BLaER1 (cell line): ENCODE measurements at regions not wholly inside any gene's neighbourhood (a gene's known extent, or its start where the extent isn't known, plus 50 kb on each side); places are given as distances from the start of the nearest gene placed in this dataset.

Experiments used
- H3K27ac ChIP-seq: shearing (Covaris generic); formaldehyde crosslinking; 2 replicates; pipeline ENCODE4 v1.8.1; 2022
- H3K27me3 ChIP-seq: shearing (Covaris generic); formaldehyde crosslinking; 2 replicates; pipeline ENCODE4 v1.8.1; 2022
- H3K36me3 ChIP-seq: shearing (Covaris generic); formaldehyde crosslinking; 2 replicates; pipeline ENCODE4 v1.8.1; 2022
- H3K4me1 ChIP-seq: shearing (Covaris generic); formaldehyde crosslinking; 2 replicates; pipeline ENCODE4 v1.8.1; 2022
- H3K4me2 ChIP-seq: shearing (Covaris generic); formaldehyde crosslinking; 2 replicates; pipeline ENCODE4 v1.8.1; 2022
- H3K4me3 ChIP-seq: shearing (Covaris generic); formaldehyde crosslinking; 2 replicates; pipeline ENCODE4 v1.8.1; 2022
- H3K9ac ChIP-seq: shearing (Covaris generic); formaldehyde crosslinking; 2 replicates; pipeline ENCODE4 v1.8.1; 2022
- H3K9me3 ChIP-seq: shearing (Covaris generic); formaldehyde crosslinking; 2 replicates; pipeline ENCODE4 v1.8.1; 2022
- H4K20me1 ChIP-seq: shearing (Covaris generic); formaldehyde crosslinking; 2 replicates; pipeline ENCODE4 v1.8.1; 2022
- Cebpa-rat ChIP-seq: shearing (Covaris generic); IDR thresholded peaks from 2 replicates; pipeline ENCODE4 v1.8.1; 2022

DNA sequence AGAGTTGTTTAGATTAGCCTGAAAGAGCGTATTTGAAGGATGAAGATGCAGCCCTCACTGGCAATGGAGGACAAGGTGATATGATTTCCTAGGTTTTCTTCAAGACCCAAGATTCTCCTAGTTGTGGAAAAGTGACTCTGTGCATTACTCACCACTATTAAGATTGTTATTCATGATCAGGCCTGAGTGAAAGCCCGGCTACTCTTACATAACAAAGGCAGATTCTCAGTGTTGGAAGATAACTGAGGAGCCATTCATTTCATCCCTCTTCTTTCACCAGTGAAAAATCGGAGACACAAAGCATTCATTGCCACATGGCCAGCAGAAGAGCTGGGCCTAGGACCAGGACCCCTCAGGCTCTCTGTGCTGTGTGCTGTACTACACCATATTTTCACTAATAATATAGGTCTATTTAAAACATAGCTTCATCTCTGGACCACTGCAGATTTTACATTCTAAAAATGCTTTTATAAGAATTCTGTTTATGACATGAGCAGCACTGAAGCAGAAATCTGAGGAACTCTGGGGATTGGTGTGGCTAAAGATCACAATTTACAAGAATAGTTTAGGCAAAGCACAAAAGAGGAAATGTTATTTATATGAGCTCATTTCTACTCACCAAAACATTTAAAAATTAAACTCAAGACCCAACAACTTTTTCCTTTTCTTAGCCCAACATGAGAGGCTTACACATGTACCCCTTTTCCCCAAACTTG is 181.9 kb upstream of the CCN2 start:
- H3K36me3 ChIP-seq, result peaks cover under 1% of the 10 kb centered on the region; the same call in 1 of the 2 replicates
- H3K27me3 ChIP-seq, result no peaks in the 10 kb centered on the region
- peaks cover 99% of the 10 kb centered on the region for H3K4me1 ChIP-seq
- peaks cover 17% of the 10 kb centered on the region for H3K9me3 ChIP-seq
- peak overlapping the region; percentile 96 for H3K27ac ChIP-seq
- TF ChIP-seq Cebpa-rat, result no peak
- H3K4me3 ChIP-seq, result peak overlapping the region; percentile 68
- no peaks in the 10 kb centered on the region for H4K20me1 ChIP-seq
- peak overlapping the region; percentile 86 for H3K9ac ChIP-seq
- H3K4me2 ChIP-seq, result peak overlapping the region; percentile 90

DNA sequence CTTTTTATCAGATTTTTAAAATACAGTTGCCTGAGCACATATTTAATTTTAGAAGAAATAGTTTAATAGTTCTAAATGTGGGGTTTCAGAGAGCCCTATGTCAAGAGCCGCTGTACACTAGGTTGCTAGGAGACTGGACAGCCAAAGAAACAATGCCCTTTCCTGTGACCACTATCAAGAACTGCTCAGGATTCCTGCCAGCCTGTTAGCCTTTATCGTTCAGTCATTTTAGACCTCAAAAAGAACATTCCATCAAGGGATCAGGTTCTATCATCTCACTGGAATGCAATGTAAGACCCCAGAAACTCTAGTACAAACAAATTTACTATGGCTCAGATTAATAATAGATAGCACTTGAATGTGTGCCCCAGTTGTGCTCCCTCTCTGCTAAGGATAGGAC is 181.2 kb upstream of the CCN2 start:
- Histone ChIP-seq H3K27me3 (no peaks in the 10 kb centered on the region), H3K9ac (peak overlapping the region; percentile 86), H3K4me2 (peak overlapping the region; percentile 90), H4K20me1 (no peaks in the 10 kb centered on the region), H3K36me3 (no peaks in the 10 kb centered on the region), H3K4me1 (peaks cover 97% of the 10 kb centered on the region), H3K27ac (peak overlapping the region; percentile 96), H3K4me3 (0 out of 2 replicates have a peak overlapping the region, but pooled peaks have one; percentile 9), H3K9me3 (peaks cover 16% of the 10 kb centered on the region)
- TF ChIP-seq Cebpa-rat, result no peak

DNA sequence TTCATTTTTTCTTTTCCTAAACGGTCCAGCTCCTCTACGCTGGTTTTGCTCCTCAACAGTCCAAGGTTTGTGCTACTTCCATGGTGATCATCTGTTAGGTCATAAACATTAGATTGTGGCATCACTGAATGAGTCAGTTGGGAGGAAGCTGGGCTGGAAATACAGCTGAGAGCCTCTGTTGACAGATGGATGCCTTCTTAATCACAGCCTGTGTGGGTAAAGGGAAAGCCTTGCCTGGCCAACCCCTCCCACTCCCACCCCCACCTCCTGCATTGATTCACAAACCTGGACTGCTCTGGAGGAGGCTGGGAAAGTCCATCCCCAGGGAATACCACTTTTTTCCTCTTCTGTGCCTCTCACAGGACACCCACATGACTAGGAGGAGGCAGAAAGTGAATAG is 180.6 kb upstream of the CCN2 start:
- no peak for TF ChIP-seq Cebpa-rat
- Histone ChIP-seq H3K27me3 (no peaks in the 10 kb centered on the region), H3K4me3 (peak overlapping the region; percentile 58), H3K9me3 (peaks cover 17% of the 10 kb centered on the region; the same call in 1 of the 2 replicates), H4K20me1 (no peaks in the 10 kb centered on the region), H3K27ac (peak overlapping the region; percentile 96), H3K9ac (peak overlapping the region; percentile 86), H3K4me1 (peaks cover 91% of the 10 kb centered on the region), H3K36me3 (no peaks in the 10 kb centered on the region), H3K4me2 (peak overlapping the region; percentile 90)

DNA sequence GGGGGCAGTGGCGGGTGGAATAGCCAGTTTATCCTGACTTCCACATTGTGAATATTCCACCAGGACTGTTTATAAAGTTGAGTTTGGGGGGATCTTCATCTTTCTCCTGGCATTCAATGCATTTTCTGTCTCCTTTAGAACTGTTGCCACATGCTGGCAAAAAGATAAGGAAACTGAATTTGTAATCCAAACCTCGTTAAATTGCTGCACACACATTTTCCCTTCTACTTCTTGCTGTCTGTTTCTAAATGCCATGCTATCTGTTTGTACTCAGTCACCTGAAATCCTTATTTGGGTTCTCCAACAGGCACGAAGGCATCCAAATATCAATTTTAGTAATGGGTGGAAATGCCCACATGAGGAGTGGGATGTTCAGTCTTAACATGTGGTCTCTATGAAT is 180.2 kb upstream of the CCN2 start:
- peak overlapping the region; percentile 90 for H3K4me2 ChIP-seq
- H3K4me1 ChIP-seq, result peaks cover 87% of the 10 kb centered on the region

DNA sequence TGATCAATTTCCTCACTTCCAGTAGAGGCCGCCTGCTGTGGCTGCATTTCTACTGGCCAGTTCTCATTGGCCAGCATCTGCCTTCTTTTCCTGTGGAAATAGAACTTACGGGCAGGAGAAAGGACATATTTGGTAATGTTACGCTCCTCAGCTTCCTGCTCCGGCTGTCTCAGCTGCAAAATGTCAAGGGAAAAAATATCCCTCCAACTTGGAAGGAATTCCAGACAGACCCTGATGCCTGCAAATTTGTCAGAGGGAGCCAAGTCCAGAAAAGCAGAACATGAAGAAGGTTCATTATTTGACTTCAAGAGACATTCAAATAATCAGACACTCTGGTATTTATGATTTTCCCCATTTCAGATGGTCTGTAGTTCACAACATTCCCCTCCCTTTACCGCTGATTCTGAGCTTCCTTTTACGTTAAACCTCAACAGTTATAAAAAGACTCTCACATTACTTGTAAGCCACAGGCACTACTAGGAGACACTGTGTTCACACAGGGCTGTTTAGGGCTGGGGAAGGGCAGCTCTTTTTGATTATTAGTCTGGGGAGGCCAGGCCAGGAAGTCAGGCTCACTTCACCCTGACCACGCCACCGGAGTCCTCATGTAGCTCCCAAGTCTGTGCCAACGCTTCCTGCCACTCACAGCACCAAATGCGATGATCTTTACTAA is 179.6 kb upstream of the CCN2 start:
- H3K4me3 ChIP-seq, result peak overlapping the region; percentile 58
- H3K36me3 ChIP-seq, result no peaks in the 10 kb centered on the region
- H3K9me3 ChIP-seq, result peaks cover 13% of the 10 kb centered on the region; the same call in 1 of the 2 replicates
- H4K20me1 ChIP-seq, result no peaks in the 10 kb centered on the region
- peak overlapping the region; percentile 86 for H3K9ac ChIP-seq
- H3K4me1 ChIP-seq, result peaks cover 81% of the 10 kb centered on the region
- peak overlapping the region; percentile 96 for H3K27ac ChIP-seq
- TF ChIP-seq Cebpa-rat, result no peak
- H3K4me2 ChIP-seq, result peak overlapping the region; percentile 90
- no peaks in the 10 kb centered on the region for H3K27me3 ChIP-seq

More for the DNA sequence above, 180.2 kb upstream of the CCN2 start:
- peak overlapping the region; percentile 86 for H3K9ac ChIP-seq
- TF ChIP-seq Cebpa-rat, result no peak
- peaks cover 15% of the 10 kb centered on the region; the same call in 1 of the 2 replicates for H3K9me3 ChIP-seq
- no peaks in the 10 kb centered on the region for H3K36me3 ChIP-seq
- H3K27ac ChIP-seq, result peak overlapping the region; percentile 96
- H3K4me3 ChIP-seq, result peak overlapping the region; percentile 58
- H4K20me1 ChIP-seq, result no peaks in the 10 kb centered on the region
- H3K27me3 ChIP-seq, result no peaks in the 10 kb centered on the region

DNA sequence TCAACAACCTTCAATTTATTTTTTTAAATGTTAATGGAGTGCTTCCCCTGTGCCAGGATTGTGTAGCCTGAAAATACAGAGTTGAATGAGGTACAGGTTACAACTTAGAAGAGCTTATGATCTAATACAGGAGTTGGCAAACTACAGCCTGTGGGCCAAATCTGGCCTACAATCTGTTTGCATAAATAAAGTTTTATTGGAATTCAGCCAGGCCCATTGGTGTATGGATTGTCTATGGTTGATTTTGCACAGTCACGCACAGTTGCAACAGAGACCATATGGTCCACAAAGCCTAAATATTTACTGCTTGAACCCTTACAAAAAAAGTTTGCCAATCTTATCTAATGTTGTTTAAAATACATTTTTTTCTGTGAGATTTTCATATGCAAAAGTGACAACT is 177.3 kb upstream of the CCN2 start:
- peaks cover 13% of the 10 kb centered on the region; the same call in 1 of the 2 replicates for H3K9me3 ChIP-seq
- H3K9ac ChIP-seq, result no peak overlapping the region
- peaks cover 57% of the 10 kb centered on the region for H3K4me1 ChIP-seq
- no peaks in the 10 kb centered on the region for H4K20me1 ChIP-seq
- H3K4me2 ChIP-seq, result 0 out of 2 replicates have a peak overlapping the region, but pooled peaks have one; percentile 90
- no peak overlapping the region for H3K4me3 ChIP-seq
- no peak for TF ChIP-seq Cebpa-rat
- H3K27ac ChIP-seq, result no peak overlapping the region
- H3K27me3 ChIP-seq, result no peaks in the 10 kb centered on the region
- no peaks in the 10 kb centered on the region for H3K36me3 ChIP-seq

DNA sequence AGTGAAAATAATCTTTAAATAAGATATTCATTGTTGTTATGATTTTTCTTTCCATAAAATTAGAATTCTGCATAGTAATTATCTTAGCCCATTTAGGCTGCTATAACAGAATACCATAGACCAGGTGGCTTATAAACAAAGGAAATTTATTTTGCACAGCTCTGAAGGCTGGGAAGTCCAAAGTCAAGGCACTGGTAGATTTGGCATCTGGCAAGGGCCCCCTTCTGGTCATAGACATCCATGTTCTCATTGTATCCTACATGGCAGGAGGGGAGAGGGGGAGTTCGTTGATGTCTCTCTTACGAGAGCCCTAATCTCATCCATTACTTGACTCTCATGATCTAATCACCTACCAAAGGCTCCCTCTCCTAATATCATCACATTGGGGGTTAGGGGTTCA is 175.0 kb upstream of the CCN2 start:
- H3K27me3 ChIP-seq, result no peaks in the 10 kb centered on the region
- no peaks in the 10 kb centered on the region for H4K20me1 ChIP-seq
- H3K9me3 ChIP-seq, result peaks cover 21% of the 10 kb centered on the region; the same call in 1 of the 2 replicates
- no peaks in the 10 kb centered on the region for H3K36me3 ChIP-seq
- no peak overlapping the region for H3K4me2 ChIP-seq
- no peak overlapping the region for H3K4me3 ChIP-seq
- TF ChIP-seq Cebpa-rat, result no peak
- no peak overlapping the region for H3K27ac ChIP-seq
- H3K9ac ChIP-seq, result no peak overlapping the region
- H3K4me1 ChIP-seq, result peaks cover 43% of the 10 kb centered on the region

DNA sequence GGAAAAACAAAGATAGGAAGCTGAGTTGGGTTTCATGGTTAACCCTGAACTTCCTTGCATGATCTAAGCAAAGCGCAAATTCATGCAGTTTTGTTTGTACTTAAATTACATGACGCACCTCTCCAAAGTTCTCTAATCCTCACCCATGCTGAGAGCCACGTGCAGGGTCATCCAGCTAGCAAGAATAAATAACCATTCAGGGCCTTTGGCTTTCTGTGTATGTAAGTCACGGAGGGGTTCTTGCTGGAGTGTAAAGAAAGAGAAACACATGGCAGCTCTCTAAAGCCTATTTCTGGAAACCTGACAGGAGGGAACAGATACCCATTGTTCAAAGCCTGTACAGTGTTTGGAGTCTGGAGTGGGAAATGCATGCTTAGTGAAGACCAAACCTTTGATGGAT is 171.7 kb upstream of the CCN2 start:
- Histone ChIP-seq H3K27ac (no peak overlapping the region), H3K4me2 (no peak overlapping the region)

DNA sequence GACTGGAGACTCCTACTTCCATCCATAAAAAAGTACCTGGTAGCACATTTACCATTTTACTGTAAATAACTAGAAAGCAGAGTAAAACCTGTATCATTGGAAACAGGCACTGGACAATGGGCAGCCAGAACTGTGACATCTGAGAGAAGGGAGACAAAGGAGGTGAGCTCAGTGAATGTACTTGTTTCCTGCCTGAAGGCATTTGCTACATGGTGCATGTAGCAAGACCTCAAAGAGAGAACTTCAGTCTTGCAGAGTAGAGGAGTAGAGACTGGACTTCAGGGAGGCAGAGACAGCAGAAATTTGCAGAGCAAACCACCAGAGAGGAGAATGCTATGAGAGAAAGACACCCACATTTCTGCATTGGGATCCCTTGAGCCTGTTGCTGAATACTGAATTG is 171.0 kb upstream of the CCN2 start:
- Histone ChIP-seq H3K27me3 (no peaks in the 10 kb centered on the region), H3K36me3 (no peaks in the 10 kb centered on the region), H3K4me1 (peaks cover 12% of the 10 kb centered on the region; the same call in 1 of the 2 replicates), H3K4me2 (no peak overlapping the region), H3K9ac (no peak overlapping the region), H3K4me3 (no peak overlapping the region), H3K27ac (no peak overlapping the region), H4K20me1 (no peaks in the 10 kb centered on the region), H3K9me3 (peaks cover 14% of the 10 kb centered on the region; the same call in 1 of the 2 replicates)
- TF ChIP-seq Cebpa-rat, result no peak

More for the DNA sequence above, 171.7 kb upstream of the CCN2 start:
- Histone ChIP-seq H3K4me3 (no peak overlapping the region), H3K4me1 (peaks cover 15% of the 10 kb centered on the region), H3K27me3 (no peaks in the 10 kb centered on the region), H4K20me1 (no peaks in the 10 kb centered on the region), H3K36me3 (no peaks in the 10 kb centered on the region), H3K9ac (no peak overlapping the region), H3K9me3 (peaks cover 17% of the 10 kb centered on the region; the same call in 1 of the 2 replicates)
- no peak for TF ChIP-seq Cebpa-rat

DNA sequence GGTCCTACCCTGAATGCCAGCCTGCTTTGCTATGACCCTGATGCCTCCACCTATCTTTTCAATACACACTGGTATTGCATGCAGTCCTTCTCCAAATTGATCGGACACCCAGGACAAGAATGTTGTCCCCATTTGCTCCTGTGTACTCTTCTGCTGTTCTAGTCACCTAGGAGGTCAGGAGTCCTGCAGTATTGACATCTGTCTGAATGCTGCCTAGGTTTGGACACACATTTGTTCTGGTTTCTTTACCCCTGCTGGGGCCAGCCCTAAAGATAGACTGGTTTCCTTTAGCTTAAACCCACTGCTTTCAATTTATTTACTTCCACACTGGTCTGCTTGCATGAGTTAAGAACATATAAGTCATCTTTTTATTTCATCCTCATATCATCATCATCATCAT is 167.0 kb upstream of the CCN2 start:
- Histone ChIP-seq H3K27ac (no peak overlapping the region), H3K9me3 (0 out of 2 replicates have a peak, but pooled peaks cover 8% of the 10 kb centered on the region), H3K4me3 (no peak overlapping the region), H3K9ac (no peak overlapping the region), H4K20me1 (no peaks in the 10 kb centered on the region), H3K36me3 (no peaks in the 10 kb centered on the region), H3K4me1 (peaks cover 22% of the 10 kb centered on the region), H3K27me3 (no peaks in the 10 kb centered on the region), H3K4me2 (no peak overlapping the region)
- TF ChIP-seq Cebpa-rat, result no peak
